ENCODE measurements at regions not wholly inside any gene's neighbourhood (a gene's known extent, or its start where the extent isn't known, plus 50 kb on each side); places are given as distances from the start of the nearest gene placed in this dataset.

DNA sequence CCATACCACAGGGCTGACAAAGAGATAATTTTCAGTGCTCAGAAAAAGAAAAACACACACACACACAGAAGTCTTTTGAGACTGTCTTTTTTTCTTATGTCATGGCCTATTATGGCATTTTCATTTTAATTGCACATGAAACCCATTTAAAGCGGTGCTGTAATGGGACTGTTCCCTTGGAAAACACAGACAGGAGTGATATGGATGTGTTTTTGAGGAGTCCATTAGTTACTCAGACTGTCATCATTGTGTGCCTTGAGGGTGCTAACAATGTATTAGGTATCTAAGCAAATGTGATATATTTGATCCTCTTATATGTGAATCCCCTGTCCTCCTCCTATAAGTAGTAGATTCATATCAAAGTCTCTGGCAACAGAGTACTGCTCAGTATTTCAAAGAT lies 642.0 kb upstream of the WWC1 start:
- TF ChIP-seq HNF4A (conservative IDR thresholded peaks at IDR 0.05) (no peak), YY1 (IDR thresholded peaks at IDR 0.05) (no peak), HNF4G (IDR thresholded peaks at IDR 0.05) (no peak), TAF1 (conservative IDR thresholded peaks at IDR 0.05) (no peak), FOXA1 (IDR thresholded peaks at IDR 0.05) (no peak), JUND (IDR thresholded peaks at IDR 0.05) (no peak), RAD21 (IDR thresholded peaks at IDR 0.05) (no peak), FOXA2 (IDR thresholded peaks at IDR 0.05) (no peak), GABPA (IDR thresholded peaks at IDR 0.05 in 1 of 2, conservative IDR thresholded peaks at IDR 0.05 in 1 of 2) (no peak), EGR1 (IDR thresholded peaks at IDR 0.05; ENCODE audit: low read depth in 2 of 2) (no peak), NR2F2 (IDR thresholded peaks at IDR 0.05) (no peak)
- TF ChIP-seq, protein P1, sequence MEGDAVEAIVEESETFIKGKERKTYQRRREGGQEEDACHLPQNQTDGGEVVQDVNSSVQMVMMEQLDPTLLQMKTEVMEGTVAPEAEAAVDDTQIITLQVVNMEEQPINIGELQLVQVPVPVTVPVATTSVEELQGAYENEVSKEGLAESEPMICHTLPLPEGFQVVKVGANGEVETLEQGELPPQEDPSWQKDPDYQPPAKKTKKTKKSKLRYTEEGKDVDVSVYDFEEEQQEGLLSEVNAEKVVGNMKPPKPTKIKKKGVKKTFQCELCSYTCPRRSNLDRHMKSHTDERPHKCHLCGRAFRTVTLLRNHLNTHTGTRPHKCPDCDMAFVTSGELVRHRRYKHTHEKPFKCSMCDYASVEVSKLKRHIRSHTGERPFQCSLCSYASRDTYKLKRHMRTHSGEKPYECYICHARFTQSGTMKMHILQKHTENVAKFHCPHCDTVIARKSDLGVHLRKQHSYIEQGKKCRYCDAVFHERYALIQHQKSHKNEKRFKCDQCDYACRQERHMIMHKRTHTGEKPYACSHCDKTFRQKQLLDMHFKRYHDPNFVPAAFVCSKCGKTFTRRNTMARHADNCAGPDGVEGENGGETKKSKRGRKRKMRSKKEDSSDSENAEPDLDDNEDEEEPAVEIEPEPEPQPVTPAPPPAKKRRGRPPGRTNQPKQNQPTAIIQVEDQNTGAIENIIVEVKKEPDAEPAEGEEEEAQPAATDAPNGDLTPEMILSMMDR (IDR thresholded peaks at IDR 0.05; ENCODE audit: low read depth, low read length, missing input control): no peak
- TF ChIP-seq, protein P2, sequence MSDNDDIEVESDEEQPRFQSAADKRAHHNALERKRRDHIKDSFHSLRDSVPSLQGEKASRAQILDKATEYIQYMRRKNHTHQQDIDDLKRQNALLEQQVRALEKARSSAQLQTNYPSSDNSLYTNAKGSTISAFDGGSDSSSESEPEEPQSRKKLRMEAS (IDR thresholded peaks at IDR 0.05): no peak
- TF ChIP-seq, protein P3, sequence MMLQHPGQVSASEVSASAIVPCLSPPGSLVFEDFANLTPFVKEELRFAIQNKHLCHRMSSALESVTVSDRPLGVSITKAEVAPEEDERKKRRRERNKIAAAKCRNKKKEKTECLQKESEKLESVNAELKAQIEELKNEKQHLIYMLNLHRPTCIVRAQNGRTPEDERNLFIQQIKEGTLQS (IDR thresholded peaks at IDR 0.05): no peak
- Histone ChIP-seq H3K4me1 (ENCODE audit: control insufficient read depth in 4 of 4, insufficient read depth in 4 of 4, low read length in 3 of 4) (no peaks in the 10 kb centered on the region), H3K9me3 (ENCODE audit: control insufficient read depth in 4 of 4, low read length in 3 of 4) (no peaks in the 10 kb centered on the region), H3K36me3 (ENCODE audit: control insufficient read depth in 4 of 4, insufficient read depth in 3 of 4, low read depth in 1 of 4, low read length in 3 of 4) (no peaks in the 10 kb centered on the region), H3K27ac (ENCODE audit: low read depth in 1 of 2, low read length in 2 of 2) (no peak overlapping the region), H3K27me3 (ENCODE audit: control insufficient read depth in 4 of 4, insufficient read depth in 4 of 4, low read length in 3 of 4) (no peaks in the 10 kb centered on the region), H3K9ac (ENCODE audit: low read depth in 1 of 2, low read length in 2 of 2) (no peak overlapping the region), H3K4me3 (ENCODE audit: low read depth in 1 of 3, low read length in 3 of 3) (no peak overlapping the region)
- no peak for DNase-seq (ENCODE audit: low spot score)
- 94% methylated on average over 1 of the region's 1 CpG for WGBS

DNA sequence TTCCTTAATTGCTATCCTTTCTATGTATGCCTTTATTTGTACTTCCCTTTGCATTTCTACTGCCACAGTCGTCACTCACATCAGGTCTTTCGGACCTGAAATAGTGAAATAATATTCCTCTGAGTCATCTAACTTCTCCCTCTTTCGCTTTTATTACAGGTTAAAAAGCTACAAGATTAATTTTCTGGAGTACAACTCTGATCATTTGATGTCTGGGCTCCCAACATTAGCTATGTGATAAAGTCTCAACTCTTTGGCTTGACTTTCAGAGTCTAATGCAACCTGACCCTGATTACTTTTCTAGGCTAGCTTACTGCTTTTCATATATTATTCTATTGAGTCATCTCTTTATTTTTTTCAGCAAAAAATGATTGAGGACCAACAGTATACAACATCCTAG lies 638.8 kb upstream of the WWC1 start:
- H3K27ac ChIP-seq (ENCODE audit: low read depth in 1 of 2, low read length in 2 of 2): no peak overlapping the region
- no peaks in the 10 kb centered on the region for H3K27me3 ChIP-seq (ENCODE audit: control insufficient read depth in 4 of 4, insufficient read depth in 4 of 4, low read length in 3 of 4)
- WGBS: 75% methylated on average over 3 of the region's 3 CpGs
- no peak overlapping the region for H3K4me3 ChIP-seq (ENCODE audit: low read depth in 1 of 3, low read length in 3 of 3)
- DNase-seq (ENCODE audit: low spot score): no peak
- no peaks in the 10 kb centered on the region for H3K4me1 ChIP-seq (ENCODE audit: control insufficient read depth in 4 of 4, insufficient read depth in 4 of 4, low read length in 3 of 4)
- no peak overlapping the region for H3K9ac ChIP-seq (ENCODE audit: low read depth in 1 of 2, low read length in 2 of 2)
- TF ChIP-seq FOXA2 (IDR thresholded peaks at IDR 0.05): no peak
- TF ChIP-seq EGR1 (IDR thresholded peaks at IDR 0.05; ENCODE audit: low read depth in 2 of 2): no peak
- TF ChIP-seq, protein P4, sequence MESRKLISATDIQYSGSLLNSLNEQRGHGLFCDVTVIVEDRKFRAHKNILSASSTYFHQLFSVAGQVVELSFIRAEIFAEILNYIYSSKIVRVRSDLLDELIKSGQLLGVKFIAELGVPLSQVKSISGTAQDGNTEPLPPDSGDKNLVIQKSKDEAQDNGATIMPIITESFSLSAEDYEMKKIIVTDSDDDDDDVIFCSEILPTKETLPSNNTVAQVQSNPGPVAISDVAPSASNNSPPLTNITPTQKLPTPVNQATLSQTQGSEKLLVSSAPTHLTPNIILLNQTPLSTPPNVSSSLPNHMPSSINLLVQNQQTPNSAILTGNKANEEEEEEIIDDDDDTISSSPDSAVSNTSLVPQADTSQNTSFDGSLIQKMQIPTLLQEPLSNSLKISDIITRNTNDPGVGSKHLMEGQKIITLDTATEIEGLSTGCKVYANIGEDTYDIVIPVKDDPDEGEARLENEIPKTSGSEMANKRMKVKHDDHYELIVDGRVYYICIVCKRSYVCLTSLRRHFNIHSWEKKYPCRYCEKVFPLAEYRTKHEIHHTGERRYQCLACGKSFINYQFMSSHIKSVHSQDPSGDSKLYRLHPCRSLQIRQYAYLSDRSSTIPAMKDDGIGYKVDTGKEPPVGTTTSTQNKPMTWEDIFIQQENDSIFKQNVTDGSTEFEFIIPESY (IDR thresholded peaks at IDR 0.05): no peak
- no peak for TF ChIP-seq NR2F2 (IDR thresholded peaks at IDR 0.05)
- no peak for TF ChIP-seq HNF4G (IDR thresholded peaks at IDR 0.05)
- TF ChIP-seq YY1 (IDR thresholded peaks at IDR 0.05): no peak
- TF ChIP-seq RXRA (IDR thresholded peaks at IDR 0.05): no peak
- no peak for TF ChIP-seq HNF4A (conservative IDR thresholded peaks at IDR 0.05)
- no peak for TF ChIP-seq TAF1 (conservative IDR thresholded peaks at IDR 0.05)
- no peak for TF ChIP-seq GABPA (IDR thresholded peaks at IDR 0.05 in 1 of 2, conservative IDR thresholded peaks at IDR 0.05 in 1 of 2)
- TF ChIP-seq, protein P3 (IDR thresholded peaks at IDR 0.05): no peak
- TF ChIP-seq, protein P5, sequence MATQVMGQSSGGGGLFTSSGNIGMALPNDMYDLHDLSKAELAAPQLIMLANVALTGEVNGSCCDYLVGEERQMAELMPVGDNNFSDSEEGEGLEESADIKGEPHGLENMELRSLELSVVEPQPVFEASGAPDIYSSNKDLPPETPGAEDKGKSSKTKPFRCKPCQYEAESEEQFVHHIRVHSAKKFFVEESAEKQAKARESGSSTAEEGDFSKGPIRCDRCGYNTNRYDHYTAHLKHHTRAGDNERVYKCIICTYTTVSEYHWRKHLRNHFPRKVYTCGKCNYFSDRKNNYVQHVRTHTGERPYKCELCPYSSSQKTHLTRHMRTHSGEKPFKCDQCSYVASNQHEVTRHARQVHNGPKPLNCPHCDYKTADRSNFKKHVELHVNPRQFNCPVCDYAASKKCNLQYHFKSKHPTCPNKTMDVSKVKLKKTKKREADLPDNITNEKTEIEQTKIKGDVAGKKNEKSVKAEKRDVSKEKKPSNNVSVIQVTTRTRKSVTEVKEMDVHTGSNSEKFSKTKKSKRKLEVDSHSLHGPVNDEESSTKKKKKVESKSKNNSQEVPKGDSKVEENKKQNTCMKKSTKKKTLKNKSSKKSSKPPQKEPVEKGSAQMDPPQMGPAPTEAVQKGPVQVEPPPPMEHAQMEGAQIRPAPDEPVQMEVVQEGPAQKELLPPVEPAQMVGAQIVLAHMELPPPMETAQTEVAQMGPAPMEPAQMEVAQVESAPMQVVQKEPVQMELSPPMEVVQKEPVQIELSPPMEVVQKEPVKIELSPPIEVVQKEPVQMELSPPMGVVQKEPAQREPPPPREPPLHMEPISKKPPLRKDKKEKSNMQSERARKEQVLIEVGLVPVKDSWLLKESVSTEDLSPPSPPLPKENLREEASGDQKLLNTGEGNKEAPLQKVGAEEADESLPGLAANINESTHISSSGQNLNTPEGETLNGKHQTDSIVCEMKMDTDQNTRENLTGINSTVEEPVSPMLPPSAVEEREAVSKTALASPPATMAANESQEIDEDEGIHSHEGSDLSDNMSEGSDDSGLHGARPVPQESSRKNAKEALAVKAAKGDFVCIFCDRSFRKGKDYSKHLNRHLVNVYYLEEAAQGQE (IDR thresholded peaks at IDR 0.05): no peak
- TF ChIP-seq RAD21 (IDR thresholded peaks at IDR 0.05): no peak
- TF ChIP-seq, protein P1 (IDR thresholded peaks at IDR 0.05; ENCODE audit: low read depth, low read length, missing input control): no peak
- TF ChIP-seq, protein P2 (IDR thresholded peaks at IDR 0.05): no peak
- TF ChIP-seq JUND (IDR thresholded peaks at IDR 0.05): no peak
- TF ChIP-seq SP1 (IDR thresholded peaks at IDR 0.05): no peak
- no peaks in the 10 kb centered on the region for H3K9me3 ChIP-seq (ENCODE audit: control insufficient read depth in 4 of 4, low read length in 3 of 4)
- no peaks in the 10 kb centered on the region for H3K36me3 ChIP-seq (ENCODE audit: control insufficient read depth in 4 of 4, insufficient read depth in 3 of 4, low read depth in 1 of 4, low read length in 3 of 4)

Measured in liver (tissue), 8 donors.